ENCODE measurements at regions not wholly inside any gene's neighbourhood (a gene's known extent, or its start where the extent isn't known, plus 50 kb on each side); places are given as distances from the start of the nearest gene placed in this dataset.

DNA sequence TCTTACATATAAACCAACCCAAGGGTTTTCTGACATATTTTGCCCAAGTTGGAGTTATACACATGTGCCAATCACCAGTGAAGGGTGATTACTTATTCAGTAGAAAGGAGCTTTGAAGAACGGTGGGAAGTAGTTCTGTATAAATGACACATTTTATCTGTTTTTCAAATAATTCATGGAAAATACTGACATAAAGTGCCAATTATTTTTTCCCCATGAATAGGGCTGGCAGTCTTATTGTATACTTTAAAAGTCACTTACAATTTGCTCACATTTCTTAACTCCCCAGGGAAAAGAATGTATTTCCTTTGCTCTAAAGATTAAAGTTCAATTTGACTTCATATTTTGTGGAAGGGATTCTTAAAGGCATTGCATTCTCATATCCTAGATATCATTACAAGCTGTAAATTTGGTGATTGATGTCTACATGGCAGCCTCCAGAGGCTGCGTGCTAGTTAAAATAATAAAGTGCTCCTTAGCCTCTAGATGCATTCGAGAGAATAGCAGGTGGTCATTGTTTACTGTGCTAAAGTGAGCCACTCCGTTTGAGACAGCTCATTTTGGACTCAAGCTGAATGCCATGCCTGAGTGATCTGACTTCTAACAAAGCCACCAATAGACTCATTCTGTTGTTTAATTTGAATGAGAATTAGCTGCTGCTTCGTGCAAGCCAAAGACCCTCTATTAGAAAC, 148.8 kb upstream of the NRP1 start:
- TF ChIP-seq, protein P1, sequence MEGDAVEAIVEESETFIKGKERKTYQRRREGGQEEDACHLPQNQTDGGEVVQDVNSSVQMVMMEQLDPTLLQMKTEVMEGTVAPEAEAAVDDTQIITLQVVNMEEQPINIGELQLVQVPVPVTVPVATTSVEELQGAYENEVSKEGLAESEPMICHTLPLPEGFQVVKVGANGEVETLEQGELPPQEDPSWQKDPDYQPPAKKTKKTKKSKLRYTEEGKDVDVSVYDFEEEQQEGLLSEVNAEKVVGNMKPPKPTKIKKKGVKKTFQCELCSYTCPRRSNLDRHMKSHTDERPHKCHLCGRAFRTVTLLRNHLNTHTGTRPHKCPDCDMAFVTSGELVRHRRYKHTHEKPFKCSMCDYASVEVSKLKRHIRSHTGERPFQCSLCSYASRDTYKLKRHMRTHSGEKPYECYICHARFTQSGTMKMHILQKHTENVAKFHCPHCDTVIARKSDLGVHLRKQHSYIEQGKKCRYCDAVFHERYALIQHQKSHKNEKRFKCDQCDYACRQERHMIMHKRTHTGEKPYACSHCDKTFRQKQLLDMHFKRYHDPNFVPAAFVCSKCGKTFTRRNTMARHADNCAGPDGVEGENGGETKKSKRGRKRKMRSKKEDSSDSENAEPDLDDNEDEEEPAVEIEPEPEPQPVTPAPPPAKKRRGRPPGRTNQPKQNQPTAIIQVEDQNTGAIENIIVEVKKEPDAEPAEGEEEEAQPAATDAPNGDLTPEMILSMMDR (IDR thresholded peaks at IDR 0.05; ENCODE audit: low read depth, low read length, poor library complexity, severe bottlenecking) = no peak
- TF ChIP-seq EZH2phosphoT487 (IDR thresholded peaks at IDR 0.05; ENCODE audit: borderline replicate concordance, low read length) = no peak
